Suprapubic skin (tissue), 4 donors: ENCODE measurements at regions not wholly inside any gene's neighbourhood (a gene's known extent, or its start where the extent isn't known, plus 50 kb on each side); places are given as distances from the start of the nearest gene placed in this dataset.
"Not testable (repeated sequence)": the region's sequence is repeated elsewhere in the genome, so short reads cannot be mapped to it uniquely, and the experiment has no call there.

ENCODE experiments used
- DNase-seq, 2 donors: peaks; one replicate each; pipeline ENCODE4 v3.0.0-alpha.2; 2019; ENCODE audit warnings: low spot score in 2 of 2
- H3K27ac ChIP-seq: fragments of 200-600 bp; sonication (generic); one replicate; pipeline ENCODE4 v1.5.1; 2019
- H3K27me3 ChIP-seq: fragments of 200-600 bp; sonication (generic); one replicate; pipeline ENCODE4 v1.5.1; 2019
- H3K36me3 ChIP-seq: fragments of 200-600 bp; sonication (generic); one replicate; pipeline ENCODE4 v1.5.1; 2019
- H3K4me1 ChIP-seq: fragments of 200-600 bp; sonication (generic); one replicate; pipeline ENCODE4 v1.5.1; 2019
- H3K4me3 ChIP-seq: fragments of 200-600 bp; sonication (generic); one replicate; pipeline ENCODE4 v1.5.1; 2019; ENCODE audit warnings: mild to moderate bottlenecking
- H3K9me3 ChIP-seq: fragments of 200-600 bp; sonication (generic); one replicate; pipeline ENCODE4 v1.5.1; 2019
- CTCF ChIP-seq, 2 donors: fragments of 200-600 bp in 1 of 2; fragments of 450-650 bp in 1 of 2; sonication (generic) in 1 of 2; IDR thresholded peaks; one replicate each; pipeline ENCODE4 v1.5.1; 2016 to 2019; ENCODE audit warnings: antibody characterized with exemption in 2 of 2, mild to moderate bottlenecking in 1 of 2, moderate library complexity in 1 of 2
- EP300 ChIP-seq: sonication (generic); formaldehyde crosslinking; IDR thresholded peaks from one replicate; pipeline ENCODE4 v1.6.1; 2017; ENCODE audit warnings: antibody characterized with exemption
- POLR2A ChIP-seq, 2 donors: fragments of 450-650 bp; IDR thresholded peaks; one replicate each; pipeline ENCODE4 v1.6.1; 2017; ENCODE audit warnings: antibody characterized with exemption in 2 of 2, mild to moderate bottlenecking in 2 of 2, moderate library complexity in 2 of 2
- POLR2AphosphoS5 ChIP-seq, 3 donors: sonication (generic); formaldehyde crosslinking; IDR thresholded peaks; one replicate each; pipeline ENCODE4 v1.6.1; 2017; ENCODE audit warnings: antibody characterized with exemption in 3 of 3
- WGBS: methylation state at CpG from one replicate; pipeline ENCODE4 v1.1.5; 2018; 5-methylcytosine and 5-hydroxymethylcytosine counted together

- no peak for DNase-seq
- 64% methylated on average over 4 of the region's 4 CpGs for WGBS
- no peaks in the 10 kb centered on the region for H3K27me3 ChIP-seq
- no peak overlapping the region for H3K4me3 ChIP-seq
- H3K36me3 ChIP-seq = no peaks in the 10 kb centered on the region
- no peaks in the 10 kb centered on the region for H3K4me1 ChIP-seq
- no peaks in the 10 kb centered on the region for H3K9me3 ChIP-seq
- no peak for TF ChIP-seq POLR2A (IDR thresholded peaks at IDR 0.05)
- no peak overlapping the region for H3K27ac ChIP-seq
Observed at GRCh38 chr9:31536471-31536870, 848.0 kb upstream of the ACO1 start.

- DNase-seq = no peak
- no peak overlapping the region for H3K27ac ChIP-seq
- H3K27me3 ChIP-seq = no peaks in the 10 kb centered on the region
- WGBS = 23% methylated on average over 4 of the region's 4 CpGs
- peaks cover 3% of the 10 kb centered on the region for H3K4me1 ChIP-seq
- TF ChIP-seq POLR2A (IDR thresholded peaks at IDR 0.05) = no peak
- TF ChIP-seq EP300 = no peak
- no peak for TF ChIP-seq POLR2AphosphoS5 (IDR thresholded peaks at IDR 0.05)
- TF ChIP-seq CTCF (IDR thresholded peaks at IDR 0.05) = no peak
- no peaks in the 10 kb centered on the region for H3K9me3 ChIP-seq
- H3K4me3 ChIP-seq = no peak overlapping the region
- no peaks in the 10 kb centered on the region for H3K36me3 ChIP-seq
Observed at GRCh38 chr9:31541721-31542281, 842.6 kb upstream of the ACO1 start.

GRCh38 chr9:31542384-31543055 is 841.9 kb upstream of the ACO1 start:
- Histone ChIP-seq H3K4me1 (peaks cover 3% of the 10 kb centered on the region), H3K9me3 (no peaks in the 10 kb centered on the region), H3K27ac (no peak overlapping the region), H3K27me3 (no peaks in the 10 kb centered on the region), H3K36me3 (no peaks in the 10 kb centered on the region), H3K4me3 (no peak overlapping the region)
- TF ChIP-seq CTCF (IDR thresholded peaks at IDR 0.05) (peak; percentile 4 to 18), POLR2AphosphoS5 (IDR thresholded peaks at IDR 0.05) (no peak), POLR2A (IDR thresholded peaks at IDR 0.05) (no peak), EP300 (no peak)
- DNase-seq = no peak
- 37% methylated on average over 5 of the region's 5 CpGs for WGBS

GRCh38 chr9:31554941-31555340 is 829.5 kb upstream of the ACO1 start:
- no peak for TF ChIP-seq POLR2A (IDR thresholded peaks at IDR 0.05)
- no peak for TF ChIP-seq EP300
- TF ChIP-seq CTCF (IDR thresholded peaks at IDR 0.05) = no peak
- TF ChIP-seq POLR2AphosphoS5 (IDR thresholded peaks at IDR 0.05) = no peak
- Histone ChIP-seq H3K36me3 (no peaks in the 10 kb centered on the region), H3K27ac (no peak overlapping the region), H3K27me3 (no peaks in the 10 kb centered on the region), H3K4me3 (no peak overlapping the region), H3K4me1 (no peaks in the 10 kb centered on the region), H3K9me3 (no peaks in the 10 kb centered on the region)
- DNase-seq = no peak
- WGBS = 49% methylated on average over 2 of the region's 2 CpGs

GRCh38 chr9:31556667-31557463 is 827.6 kb upstream of the ACO1 start:
- Histone ChIP-seq H3K4me3 (no peak overlapping the region), H3K36me3 (no peaks in the 10 kb centered on the region), H3K27me3 (no peaks in the 10 kb centered on the region), H3K9me3 (no peaks in the 10 kb centered on the region), H3K4me1 (no peaks in the 10 kb centered on the region), H3K27ac (no peak overlapping the region)
- WGBS = 97% methylated on average over 3 of the region's 3 CpGs
- no peak for TF ChIP-seq EP300
- no peak for TF ChIP-seq POLR2A (IDR thresholded peaks at IDR 0.05)
- TF ChIP-seq CTCF (IDR thresholded peaks at IDR 0.05) = no peak
- no peak for TF ChIP-seq POLR2AphosphoS5 (IDR thresholded peaks at IDR 0.05)
- DNase-seq = no peak

- H3K27ac ChIP-seq = not testable (repeated sequence)
Observed at GRCh38 chr9:31572190-31572589, 812.3 kb upstream of the ACO1 start.

More at GRCh38 chr9:31572190-31572589, 812.3 kb upstream of the ACO1 start:
- not testable (repeated sequence) for H3K4me1 ChIP-seq, DNase-seq, H3K27me3 ChIP-seq, H3K4me3 ChIP-seq, H3K36me3 ChIP-seq, H3K9me3 ChIP-seq
- 91% methylated on average over 1 of the region's 1 CpG for WGBS
